GM12864 (cell line): ENCODE measurements at regions not wholly inside any gene's neighbourhood (a gene's known extent, or its start where the extent isn't known, plus 50 kb on each side); places are given as distances from the start of the nearest gene placed in this dataset.
A peak's percentile ranks its signal among the peaks of the same experiment; 100 is the strongest.

Source experiments
- DNase-seq: peaks from one replicate; pipeline ENCODE4 v3.0.0-alpha.2; 2011; ENCODE audit warnings: low read depth
- H3K4me3 ChIP-seq: 2 replicates; pipeline ENCODE4 v1.5.1; 2011; ENCODE audit warnings: mild to moderate bottlenecking, low read depth, low read length, control low read depth
- TF ChIP-seq, protein P1 (sequence below): IDR thresholded peaks from 2 replicates; pipeline ENCODE4 v1.5.1; 2011; ENCODE audit warnings: low read depth, mild to moderate bottlenecking, moderate library complexity, low read length, control low read depth, inconsistent platforms; ENCODE audit errors: missing control alignments

DNA sequence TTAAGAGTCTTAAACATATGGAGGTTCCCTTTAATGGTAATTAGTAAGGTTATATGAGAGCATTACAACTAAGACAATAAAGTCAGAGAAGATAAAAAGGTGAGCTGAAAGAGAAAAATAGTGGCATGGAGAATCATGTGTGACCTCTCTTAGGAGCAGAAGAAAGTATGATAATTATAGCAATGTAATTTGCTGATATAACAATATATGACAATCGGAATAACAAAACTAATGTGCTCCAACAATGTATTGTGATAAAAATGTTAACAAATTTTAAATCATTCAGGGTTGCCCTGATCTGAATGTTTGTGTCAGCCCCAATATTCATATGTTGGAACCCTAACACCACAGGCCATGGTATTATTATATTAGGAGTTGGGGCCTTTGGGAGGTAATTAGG lies 269.6 kb upstream of the PPFIA2 start:
- no peak for DNase-seq
- no peak overlapping the region for H3K4me3 ChIP-seq
- TF ChIP-seq, protein P1, sequence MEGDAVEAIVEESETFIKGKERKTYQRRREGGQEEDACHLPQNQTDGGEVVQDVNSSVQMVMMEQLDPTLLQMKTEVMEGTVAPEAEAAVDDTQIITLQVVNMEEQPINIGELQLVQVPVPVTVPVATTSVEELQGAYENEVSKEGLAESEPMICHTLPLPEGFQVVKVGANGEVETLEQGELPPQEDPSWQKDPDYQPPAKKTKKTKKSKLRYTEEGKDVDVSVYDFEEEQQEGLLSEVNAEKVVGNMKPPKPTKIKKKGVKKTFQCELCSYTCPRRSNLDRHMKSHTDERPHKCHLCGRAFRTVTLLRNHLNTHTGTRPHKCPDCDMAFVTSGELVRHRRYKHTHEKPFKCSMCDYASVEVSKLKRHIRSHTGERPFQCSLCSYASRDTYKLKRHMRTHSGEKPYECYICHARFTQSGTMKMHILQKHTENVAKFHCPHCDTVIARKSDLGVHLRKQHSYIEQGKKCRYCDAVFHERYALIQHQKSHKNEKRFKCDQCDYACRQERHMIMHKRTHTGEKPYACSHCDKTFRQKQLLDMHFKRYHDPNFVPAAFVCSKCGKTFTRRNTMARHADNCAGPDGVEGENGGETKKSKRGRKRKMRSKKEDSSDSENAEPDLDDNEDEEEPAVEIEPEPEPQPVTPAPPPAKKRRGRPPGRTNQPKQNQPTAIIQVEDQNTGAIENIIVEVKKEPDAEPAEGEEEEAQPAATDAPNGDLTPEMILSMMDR: no peak

DNA sequence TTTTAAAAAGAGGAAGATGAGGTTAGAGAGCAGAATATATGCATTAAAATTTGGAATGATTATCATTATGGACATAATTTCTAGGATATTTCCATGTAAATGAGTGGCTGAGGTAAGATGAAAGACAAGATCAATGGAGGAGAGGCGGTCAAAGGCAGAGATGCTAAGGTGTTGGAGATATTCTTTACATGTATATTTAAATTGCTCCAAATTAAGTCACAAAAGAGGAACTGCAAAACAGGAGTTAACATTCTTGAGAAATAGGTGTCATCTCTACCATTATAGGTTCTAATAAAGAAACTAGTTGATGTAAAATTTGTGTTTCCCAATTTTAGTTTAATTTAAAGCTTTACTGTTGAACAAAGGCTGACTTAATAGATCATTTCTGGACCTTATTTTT lies 268.5 kb upstream of the PPFIA2 start:
- no peak overlapping the region for H3K4me3 ChIP-seq
- TF ChIP-seq, protein P1: no peak
- no peak for DNase-seq

DNA sequence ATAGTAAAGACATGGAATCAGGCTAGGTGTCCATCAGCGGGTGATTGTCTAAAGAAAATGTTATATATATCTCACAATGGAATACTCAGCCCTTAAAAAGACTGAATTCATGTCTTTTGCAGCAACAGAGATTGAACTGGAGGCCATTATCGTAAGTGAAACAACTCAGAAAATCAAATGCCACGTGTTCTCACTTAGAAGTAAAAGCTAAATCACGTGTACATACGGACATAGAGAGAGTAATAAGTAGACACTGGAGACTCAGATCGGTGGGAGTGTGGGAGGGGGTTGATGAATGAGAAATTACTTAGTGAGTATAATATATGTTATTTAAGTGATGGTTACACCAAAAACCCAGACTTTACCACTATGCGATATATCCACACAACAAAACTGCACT lies 266.3 kb upstream of the PPFIA2 start:
- no peak overlapping the region for H3K4me3 ChIP-seq
- TF ChIP-seq, protein P1: no peak
- DNase-seq: no peak

DNA sequence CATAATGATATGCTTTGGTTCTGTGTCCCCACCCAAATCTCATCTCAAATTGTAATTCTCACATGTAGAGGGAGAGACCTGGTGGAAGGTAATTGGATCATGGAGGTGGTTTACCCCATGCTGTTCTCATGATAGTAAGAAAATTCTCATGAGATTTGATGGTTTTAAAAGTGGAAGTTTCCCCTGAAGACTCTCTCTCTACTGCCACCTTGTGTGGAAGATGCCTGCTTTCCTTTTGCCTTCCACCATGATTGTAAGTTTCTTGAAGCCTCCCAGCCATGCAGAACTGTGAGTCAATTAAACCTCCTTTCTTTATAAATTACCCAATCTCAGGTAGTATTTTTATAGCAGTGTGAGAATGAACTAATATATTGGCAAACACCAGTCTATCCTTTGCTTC lies 260.4 kb upstream of the PPFIA2 start:
- DNase-seq: no peak
- H3K4me3 ChIP-seq: no peak overlapping the region
- TF ChIP-seq, protein P1: peak; percentile 18

DNA sequence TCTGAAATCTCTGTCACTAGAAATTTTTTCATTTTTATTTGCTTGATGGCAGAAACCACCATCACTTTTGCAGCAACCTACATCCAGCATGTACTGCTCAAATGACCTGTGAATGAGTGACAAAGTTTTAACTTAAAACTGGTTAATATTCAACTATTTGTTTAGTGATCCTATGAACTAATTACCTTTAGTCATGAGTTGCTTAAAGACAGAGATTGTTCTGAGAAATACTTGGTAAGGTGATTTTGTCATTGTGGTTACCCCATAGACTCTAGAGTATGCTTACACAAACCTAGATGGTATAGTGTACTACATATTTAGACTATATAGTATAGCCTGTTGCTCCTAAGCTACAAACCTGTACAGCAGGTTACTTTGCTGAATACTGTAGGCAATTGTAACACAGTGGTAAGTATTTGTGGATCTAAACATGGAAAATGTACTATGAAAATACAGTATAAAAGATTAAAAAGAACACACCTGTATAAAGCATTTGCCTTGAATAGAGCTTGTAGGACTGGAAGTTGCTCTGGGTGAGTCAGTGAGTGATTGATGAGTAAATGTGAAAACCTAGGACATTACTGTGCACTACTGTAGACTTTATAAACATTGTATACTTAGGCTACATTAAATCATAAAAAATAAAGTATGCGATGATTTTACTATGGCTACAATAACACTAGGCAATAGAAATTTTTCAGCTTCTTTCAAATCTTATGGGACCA lies 256.6 kb upstream of the PPFIA2 start:
- H3K4me3 ChIP-seq: no peak overlapping the region
- no peak for DNase-seq
- TF ChIP-seq, protein P1: no peak

DNA sequence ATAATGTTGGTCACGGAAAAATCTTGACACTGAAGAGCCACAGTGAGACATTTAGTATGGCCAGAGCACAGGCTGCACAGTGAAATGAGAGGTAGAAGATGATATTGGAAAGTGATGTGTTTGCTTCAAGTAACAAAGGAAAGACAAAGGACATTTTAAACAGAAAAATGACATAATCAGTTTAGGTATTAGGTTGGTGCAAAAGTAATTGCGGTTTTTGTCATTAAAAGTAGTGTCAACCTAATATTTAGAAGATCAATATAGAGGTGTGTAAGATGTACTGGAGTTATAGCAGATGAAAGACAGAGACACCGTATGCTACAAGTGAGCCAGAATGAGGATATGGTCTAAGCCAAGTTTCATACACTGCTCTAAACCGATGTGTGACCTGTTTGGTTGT lies 253.0 kb upstream of the PPFIA2 start:
- no peak overlapping the region for H3K4me3 ChIP-seq
- no peak for DNase-seq
- TF ChIP-seq, protein P1: no peak

DNA sequence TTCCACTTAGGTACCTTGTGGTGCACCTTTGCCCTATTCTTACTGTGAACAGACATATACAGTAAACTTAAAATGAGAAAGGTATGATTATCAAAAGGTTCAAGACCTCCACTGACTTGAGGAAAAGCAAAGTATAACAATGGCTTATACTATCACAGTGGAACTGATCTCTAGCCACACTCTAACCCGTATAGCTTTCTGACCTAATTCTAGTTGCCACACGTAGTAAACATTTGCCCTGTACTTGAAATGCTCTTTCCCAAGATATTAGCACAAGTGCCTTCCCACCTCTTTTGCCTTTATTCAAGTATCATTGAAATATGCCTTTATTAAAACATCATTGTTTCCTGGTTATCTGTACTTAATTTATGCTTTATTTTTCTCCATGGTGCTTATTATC lies 250.4 kb upstream of the PPFIA2 start:
- TF ChIP-seq, protein P1: no peak
- no peak for DNase-seq
- no peak overlapping the region for H3K4me3 ChIP-seq
